Superior temporal gyrus (tissue), 1 donor: ENCODE measurements at regions not wholly inside any gene's neighbourhood (a gene's known extent, or its start where the extent isn't known, plus 50 kb on each side); places are given as distances from the start of the nearest gene placed in this dataset.

ENCODE experiments used
- DNase-seq: peaks from one replicate; pipeline ENCODE4 v3.0.0-alpha.2; 2016; ENCODE audit errors: extremely low spot score

- DNase-seq = no peak
These were observed 86.9 kb downstream of the FGF9 start for GRCh38 chr13:21757763-21758162.

DNA sequence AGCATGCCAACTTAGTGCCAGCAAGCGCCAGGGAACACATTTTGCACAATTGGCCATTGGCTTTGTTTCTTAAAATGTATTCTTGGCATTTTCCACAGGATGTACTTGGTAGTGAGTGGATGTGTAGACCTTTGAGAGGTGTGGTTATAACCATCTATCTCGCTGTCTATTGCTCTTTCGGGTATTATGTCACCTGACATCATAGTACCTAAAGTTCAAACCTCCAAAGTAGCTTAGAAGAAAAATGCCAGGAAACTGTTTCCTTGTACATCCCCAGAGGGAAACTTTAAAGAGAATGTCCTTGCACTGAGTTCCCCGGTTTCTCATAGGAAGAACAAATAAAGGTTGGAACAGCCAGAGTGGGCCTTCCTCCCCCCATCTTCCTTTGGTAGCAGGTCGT is 87.6 kb downstream of the FGF9 start:
- DNase-seq = no peak

GRCh38 chr13:21759463-21759862 is 88.6 kb downstream of the FGF9 start:
- DNase-seq = no peak

- no peak for DNase-seq
These were observed 89.0 kb downstream of the FGF9 start for GRCh38 chr13:21759911-21760310.

- no peak for DNase-seq
These were observed 90.9 kb downstream of the FGF9 start for GRCh38 chr13:21761770-21762169.

DNA sequence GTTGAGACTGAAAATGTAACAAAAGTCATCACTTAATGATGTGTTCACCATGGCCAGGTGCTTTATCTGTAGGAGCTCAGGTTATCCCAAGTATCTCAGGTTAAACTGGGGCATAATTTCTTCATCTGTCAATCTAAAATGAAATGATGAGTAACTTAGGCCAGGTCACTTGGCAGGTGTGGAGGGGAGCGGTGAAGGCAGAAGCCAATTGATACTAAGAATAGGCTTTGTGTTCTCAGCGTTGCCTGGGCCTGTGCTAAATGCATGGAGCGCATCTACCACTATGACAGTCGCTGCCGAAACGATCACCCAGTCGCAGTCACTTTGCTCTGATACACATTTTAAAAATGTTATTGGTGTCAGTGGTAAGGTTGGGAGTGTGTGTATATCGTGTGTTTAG is 91.6 kb downstream of the FGF9 start:
- DNase-seq = no peak

DNA sequence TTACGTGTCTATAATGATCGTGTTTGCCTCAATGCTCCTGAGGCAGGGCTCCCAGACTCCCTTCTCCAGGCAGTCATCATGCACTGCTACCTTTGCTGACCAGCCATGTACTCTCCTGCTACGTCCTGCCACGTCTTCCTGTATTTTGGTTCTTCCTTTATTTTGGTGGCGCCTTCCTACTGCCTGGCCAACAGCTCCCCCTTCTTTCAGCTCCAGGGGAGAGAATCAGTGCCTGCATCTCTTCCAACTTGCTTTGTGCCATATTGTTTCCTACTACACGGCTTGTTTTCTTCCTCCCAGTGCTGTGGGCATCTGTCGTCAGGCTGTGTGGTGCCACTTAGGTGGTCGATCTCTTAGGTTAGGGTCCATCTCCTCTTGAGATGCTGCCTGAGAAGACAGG is 96.2 kb downstream of the FGF9 start:
- no peak for DNase-seq

DNA sequence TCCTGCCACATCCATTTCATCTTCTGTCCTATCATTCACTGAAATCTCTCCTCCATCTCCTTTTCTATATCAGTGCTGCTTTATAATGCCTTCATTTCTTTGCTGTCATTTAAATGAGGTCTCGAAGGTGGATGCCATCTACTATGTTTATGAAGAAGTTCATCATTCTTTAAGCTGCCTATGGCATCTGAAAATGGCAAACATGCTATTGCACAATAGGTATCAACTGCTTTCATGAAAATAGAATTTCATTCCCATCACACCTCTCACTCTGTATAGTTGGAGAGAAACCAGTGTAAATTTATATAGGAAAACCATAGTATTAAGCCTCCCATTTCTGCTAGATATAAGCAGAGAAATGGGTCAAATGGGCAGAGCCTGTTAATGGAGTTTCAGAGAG is 100.2 kb downstream of the FGF9 start:
- no peak for DNase-seq

- no peak for DNase-seq
These were observed 106.3 kb downstream of the FGF9 start for GRCh38 chr13:21777166-21777565.

DNA sequence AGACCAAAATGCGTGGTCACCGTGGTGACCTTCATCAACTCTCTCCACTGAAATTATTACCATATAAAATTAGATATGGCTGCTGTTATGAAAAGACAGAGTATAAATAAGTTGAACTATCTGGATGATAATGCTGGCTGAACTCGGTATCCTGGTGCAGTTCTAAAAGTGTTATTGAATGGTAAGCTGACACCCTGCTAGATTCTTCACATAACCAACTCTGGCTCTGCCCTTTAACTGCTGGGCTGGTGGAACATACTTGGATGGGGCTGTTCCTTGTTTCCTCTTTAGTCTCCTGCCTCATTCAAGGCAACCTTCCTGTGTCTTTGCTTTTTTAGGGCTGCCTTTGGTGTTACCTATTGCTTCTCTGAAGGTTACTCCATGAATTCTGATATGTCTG is 106.9 kb downstream of the FGF9 start:
- no peak for DNase-seq

- DNase-seq = no peak
These were observed 111.9 kb downstream of the FGF9 start for GRCh38 chr13:21782736-21783135.

- DNase-seq = no peak
These were observed 115.1 kb downstream of the FGF9 start for GRCh38 chr13:21785990-21786389.

- no peak for DNase-seq
These were observed 125.2 kb downstream of the FGF9 start for GRCh38 chr13:21796066-21796465.

DNA sequence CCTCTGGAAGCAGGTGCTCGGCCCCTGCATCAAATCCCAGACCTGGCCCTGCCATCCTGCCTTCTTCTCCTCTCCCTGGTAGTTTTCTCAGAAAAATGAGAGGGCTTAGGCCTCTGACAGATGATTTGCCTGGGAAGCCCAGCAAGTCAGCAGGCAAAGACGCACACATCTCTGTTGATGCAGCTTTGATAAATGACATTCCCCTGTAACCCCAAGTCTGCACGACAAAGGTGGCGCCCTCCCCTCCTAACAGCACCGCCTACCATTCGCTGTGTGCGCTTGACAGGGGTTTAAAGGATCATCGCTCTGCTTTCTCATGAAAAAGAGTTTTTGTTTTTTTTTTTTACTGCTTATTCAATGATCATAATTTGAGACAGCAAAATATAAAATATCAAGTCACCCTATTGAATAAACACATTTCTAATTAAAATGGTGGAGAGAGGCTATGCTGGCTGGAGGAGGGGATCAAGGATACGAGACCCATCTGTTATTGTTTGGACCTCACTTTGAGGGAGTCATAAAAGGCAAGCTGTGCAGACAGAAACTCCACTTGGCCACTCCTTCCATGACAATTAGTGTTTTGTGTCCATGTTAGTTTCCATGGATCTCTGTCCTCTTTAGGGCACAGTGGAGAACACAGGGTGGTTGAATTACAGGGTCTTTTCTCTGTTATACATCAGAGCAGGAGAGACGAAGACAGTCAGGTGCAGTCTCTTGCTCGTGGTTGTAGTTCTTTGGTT is 126.1 kb downstream of the FGF9 start:
- no peak for DNase-seq

GRCh38 chr13:21797736-21798135 is 126.9 kb downstream of the FGF9 start:
- DNase-seq = no peak

DNA sequence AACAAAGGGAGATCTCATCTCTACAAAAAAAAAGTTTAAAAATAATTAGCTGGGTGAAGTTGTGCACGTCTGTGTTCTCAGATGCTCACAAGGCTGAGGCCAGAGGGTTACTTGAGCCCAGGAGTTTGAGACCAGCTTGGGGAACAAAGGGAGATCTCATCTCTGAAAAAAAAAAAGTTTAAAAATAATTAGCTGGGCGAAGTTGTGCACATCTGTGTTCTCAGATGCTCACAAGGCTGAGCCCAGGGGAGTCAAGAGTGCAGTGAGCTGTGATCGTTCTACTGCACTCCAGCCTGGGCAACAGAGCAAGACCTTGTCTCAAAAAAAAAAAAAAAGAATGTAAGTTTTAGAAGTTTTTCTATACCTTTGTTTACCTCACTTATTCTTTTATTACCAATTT is 127.3 kb downstream of the FGF9 start:
- DNase-seq = no peak

GRCh38 chr13:21799671-21800070 is 128.8 kb downstream of the FGF9 start:
- no peak for DNase-seq

- DNase-seq = no peak
These were observed 130.2 kb downstream of the FGF9 start for GRCh38 chr13:21800837-21801616.

DNA sequence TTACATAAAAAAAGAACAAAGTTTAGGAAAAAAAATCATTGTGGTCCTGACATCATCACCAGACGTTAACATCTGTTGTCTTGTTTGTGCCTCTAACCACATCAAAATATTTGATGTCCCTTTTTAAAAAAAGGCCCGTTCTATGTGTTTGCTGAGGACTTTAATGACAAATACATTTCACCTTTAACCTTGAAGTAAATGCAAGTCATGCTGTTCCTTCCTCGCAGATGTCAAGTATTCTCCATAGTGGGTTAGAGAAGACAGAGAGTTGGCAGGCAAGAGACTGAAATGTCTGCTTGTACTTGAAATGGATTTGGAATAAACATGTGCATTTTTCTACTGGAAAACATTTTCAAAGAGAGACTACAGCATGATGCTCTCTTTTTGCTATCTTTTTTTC is 134.9 kb downstream of the FGF9 start:
- no peak for DNase-seq

DNA sequence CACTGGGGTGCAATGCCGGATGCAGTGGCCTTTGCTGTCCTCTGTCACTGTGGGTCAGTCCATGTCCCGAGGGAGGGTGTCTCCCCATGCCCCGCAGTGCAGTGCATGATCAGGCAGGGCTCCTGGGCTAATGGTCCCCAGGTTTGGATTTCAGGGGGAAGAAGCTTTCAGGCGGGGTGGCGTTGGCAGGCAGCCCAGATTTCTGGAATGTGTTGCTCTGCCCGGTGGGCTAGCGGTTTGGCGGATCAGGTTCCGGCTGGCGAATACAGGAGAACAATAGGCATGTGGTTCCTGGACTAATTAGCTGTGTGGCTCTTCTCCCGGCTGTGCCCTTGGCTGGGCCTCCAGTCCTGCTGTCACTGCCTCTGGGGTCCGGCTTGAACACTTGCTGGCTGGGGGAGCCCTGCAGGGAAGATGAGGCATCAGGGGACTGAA is 141.3 kb downstream of the FGF9 start:
- no peak for DNase-seq

- DNase-seq = no peak
These were observed 142.2 kb downstream of the FGF9 start for GRCh38 chr13:21813110-21813509.

DNA sequence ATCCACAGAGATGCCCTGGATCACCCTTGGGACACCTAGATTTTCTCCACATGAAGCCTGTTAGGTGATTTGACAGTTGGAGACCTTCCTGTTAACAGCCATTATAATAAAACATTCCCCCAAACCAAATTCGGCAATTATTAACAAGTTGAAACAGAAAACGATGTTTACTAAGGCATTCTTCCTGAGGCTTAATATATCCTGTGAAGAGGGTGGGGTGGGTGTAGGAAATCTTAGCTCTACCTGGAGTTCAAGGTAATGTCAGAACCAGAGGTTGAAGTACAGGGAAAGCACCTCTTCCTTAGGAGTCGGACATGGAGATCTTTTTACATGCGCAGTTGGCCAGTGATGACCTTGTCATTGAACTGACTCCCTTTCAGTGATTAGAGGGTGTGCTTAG is 143.0 kb downstream of the FGF9 start:
- no peak for DNase-seq

DNA sequence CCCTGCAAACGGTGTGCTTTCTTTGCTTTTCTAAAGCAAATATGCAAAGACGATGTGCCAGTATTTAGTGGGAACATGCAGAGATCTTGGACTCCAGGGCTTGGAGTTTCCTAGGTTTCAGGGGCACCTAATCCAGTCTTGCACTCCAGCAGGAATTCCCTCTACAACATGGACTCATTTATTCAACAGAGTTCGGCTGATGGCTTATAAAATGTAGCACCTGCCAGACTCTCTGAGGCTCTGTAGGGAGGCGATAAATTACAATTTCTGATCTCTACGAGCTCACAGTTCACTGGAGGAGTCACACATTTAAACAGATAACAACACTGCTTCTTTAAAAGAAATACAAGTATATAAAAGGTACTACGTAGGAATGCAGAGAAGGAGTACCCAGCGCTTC is 143.7 kb downstream of the FGF9 start:
- DNase-seq = no peak
